Tibial nerve (tissue), 4 donors: ENCODE measurements at regions not wholly inside any gene's neighbourhood (a gene's known extent, or its start where the extent isn't known, plus 50 kb on each side); places are given as distances from the start of the nearest gene placed in this dataset.
A peak's percentile ranks its signal among the peaks of the same experiment; 100 is the strongest.

Experiments
- DNase-seq, 2 donors: peaks; one replicate each; pipeline ENCODE4 v3.0.0-alpha.2; 2019; ENCODE audit warnings: low spot score in 2 of 2
- H3K27ac ChIP-seq, 4 donors: fragments of 200-600 bp; sonication (generic) in 3 of 4; one replicate each; pipeline ENCODE4 v1.5.1; 2017 to 2019; ENCODE audit warnings: mild to moderate bottlenecking in 1 of 4
- H3K27me3 ChIP-seq, 2 donors: fragments of 200-600 bp; sonication (generic) in 1 of 2; one replicate each; pipeline versions ENCODE4 v1.5.1 to v1.6.0; 2017 to 2019
- H3K36me3 ChIP-seq, 3 donors: fragments of 200-600 bp; sonication (generic); one replicate each; pipeline ENCODE4 v1.5.1; 2018 to 2019
- H3K4me1 ChIP-seq, 4 donors: fragments of 200-600 bp; sonication (generic) in 3 of 4; one replicate each; pipeline ENCODE4 v1.5.1; 2017 to 2019
- H3K4me3 ChIP-seq, 4 donors: fragments of 200-600 bp; sonication (generic) in 3 of 4; one replicate each; pipeline ENCODE4 v1.5.1; 2017 to 2019; ENCODE audit warnings: mild to moderate bottlenecking in 1 of 4, moderate library complexity in 1 of 4
- H3K9me3 ChIP-seq, 4 donors: fragments of 200-600 bp; sonication (generic) in 3 of 4; one replicate each; pipeline ENCODE4 v1.5.1; 2017 to 2019
- CTCF ChIP-seq, 5 experiments: fragments of 200-600 bp in 3 of 5; fragments of 450-650 bp in 2 of 5; sonication (generic) in 3 of 5; IDR thresholded peaks; one replicate each; pipeline ENCODE4 v1.5.1; 2016 to 2019; ENCODE audit warnings: antibody characterized with exemption in 5 of 5, mild to moderate bottlenecking in 3 of 5, moderate library complexity in 2 of 5
- EP300 ChIP-seq, 2 donors: sonication (generic); formaldehyde crosslinking; IDR thresholded peaks; one replicate each; pipeline ENCODE4 v1.6.1; 2017; ENCODE audit warnings: antibody characterized with exemption in 2 of 2, mild to moderate bottlenecking in 1 of 2
- POLR2A ChIP-seq, 2 donors: fragments of 450-650 bp; IDR thresholded peaks; one replicate each; pipeline ENCODE4 v1.6.1; 2017; ENCODE audit warnings: antibody characterized with exemption in 2 of 2, mild to moderate bottlenecking in 2 of 2, moderate library complexity in 2 of 2
- WGBS, 2 donors: methylation state at CpG; one replicate each; pipeline ENCODE4 v1.1.5; 2018; 5-methylcytosine and 5-hydroxymethylcytosine counted together

GRCh38 chr21:27421654-27422053, 454.8 kb upstream of the ADAMTS5 start:
- TF ChIP-seq EP300 (IDR thresholded peaks at IDR 0.05): peak in 1 of 2 donors; percentile 85
- TF ChIP-seq POLR2A (IDR thresholded peaks at IDR 0.05): no peak
- no peak for TF ChIP-seq CTCF (IDR thresholded peaks at IDR 0.05)
- Histone ChIP-seq H3K9me3 (no peaks in the 10 kb centered on the region), H3K27me3 (no peaks in the 10 kb centered on the region), H3K27ac (peak overlapping the region in 3 of 4 donors; percentile 50 to 61 (median 59)), H3K36me3 (no peaks in the 10 kb centered on the region), H3K4me3 (no peak overlapping the region), H3K4me1 (peaks cover 0 to 26% (median 6%) of the 10 kb centered on the region in 4 donors)
- 66 to 69% methylated on average over 3 of the region's 3 CpGs for WGBS, 2 donors
- DNase-seq: peak in 1 of 2 donors; percentile 31

- H3K4me3 ChIP-seq: no peak overlapping the region
- H3K9me3 ChIP-seq: peaks cover 0 to 6% (median 2%) of the 10 kb centered on the region in 4 donors
- no peak for DNase-seq
- H3K4me1 ChIP-seq: peaks cover 0 to 26% (median 5%) of the 10 kb centered on the region in 4 donors
- H3K27me3 ChIP-seq: no peaks in the 10 kb centered on the region
- H3K36me3 ChIP-seq: no peaks in the 10 kb centered on the region
- WGBS, 2 donors: 26 to 31% methylated on average over 3 of the region's 3 CpGs
- TF ChIP-seq POLR2A (IDR thresholded peaks at IDR 0.05) (no peak), EP300 (IDR thresholded peaks at IDR 0.05) (no peak), CTCF (IDR thresholded peaks at IDR 0.05) (no peak)
- H3K27ac ChIP-seq: no peak overlapping the region
Measured at GRCh38 chr21:27419153-27419552, 452.3 kb upstream of the ADAMTS5 start.

GRCh38 chr21:27418346-27418745, 451.5 kb upstream of the ADAMTS5 start:
- WGBS, 2 donors: 48 to 62% methylated on average over 1 of the region's 1 CpG
- H3K36me3 ChIP-seq: no peaks in the 10 kb centered on the region
- DNase-seq: no peak
- H3K4me3 ChIP-seq: no peak overlapping the region
- H3K9me3 ChIP-seq: peaks cover 0 to 6% (median 2%) of the 10 kb centered on the region in 4 donors
- H3K27ac ChIP-seq: peak overlapping the region in 1 of 4 donors; percentile 16
- no peaks in the 10 kb centered on the region for H3K27me3 ChIP-seq
- no peak for TF ChIP-seq POLR2A (IDR thresholded peaks at IDR 0.05)
- no peak for TF ChIP-seq EP300 (IDR thresholded peaks at IDR 0.05)
- no peak for TF ChIP-seq CTCF (IDR thresholded peaks at IDR 0.05)
- peaks cover 0 to 19% (median 2%) of the 10 kb centered on the region in 4 donors for H3K4me1 ChIP-seq

- WGBS, 2 donors: 82 to 84% methylated on average over 3 of the region's 3 CpGs
- H3K9me3 ChIP-seq: peaks cover 0 to 6% (median 2%) of the 10 kb centered on the region in 4 donors
- TF ChIP-seq EP300 (IDR thresholded peaks at IDR 0.05) (no peak), CTCF (IDR thresholded peaks at IDR 0.05) (no peak), POLR2A (IDR thresholded peaks at IDR 0.05) (no peak)
- H3K27me3 ChIP-seq: no peaks in the 10 kb centered on the region
- H3K36me3 ChIP-seq: no peaks in the 10 kb centered on the region
- no peak overlapping the region for H3K27ac ChIP-seq
- no peak overlapping the region for H3K4me3 ChIP-seq
- no peak for DNase-seq
- peaks cover 0 to under 1% (median 0%) of the 10 kb centered on the region in 4 donors for H3K4me1 ChIP-seq
Measured at GRCh38 chr21:27412530-27412929, 445.6 kb upstream of the ADAMTS5 start.

GRCh38 chr21:27408826-27409225, 441.9 kb upstream of the ADAMTS5 start:
- WGBS, 2 donors: 78 to 86% methylated on average over 2 of the region's 2 CpGs
- H3K9me3 ChIP-seq: no peaks in the 10 kb centered on the region

More at GRCh38 chr21:27408826-27409225, 441.9 kb upstream of the ADAMTS5 start:
- Histone ChIP-seq H3K4me1 (peaks cover 0 to 21% (median 8%) of the 10 kb centered on the region in 4 donors), H3K4me3 (no peak overlapping the region), H3K27me3 (no peaks in the 10 kb centered on the region), H3K27ac (no peak overlapping the region), H3K36me3 (no peaks in the 10 kb centered on the region)
- TF ChIP-seq POLR2A (IDR thresholded peaks at IDR 0.05) (no peak), CTCF (IDR thresholded peaks at IDR 0.05) (no peak), EP300 (IDR thresholded peaks at IDR 0.05) (no peak)
- DNase-seq: no peak
